CD4-positive, alpha-beta T cell treated with Interleukin-15 for 4 hours (primary cell): ENCODE measurements at regions not wholly inside any gene's neighbourhood (a gene's known extent, or its start where the extent isn't known, plus 50 kb on each side); places are given as distances from the start of the nearest gene placed in this dataset.
A peak's percentile ranks its signal among the peaks of the same experiment; 100 is the strongest.
"Not testable (repeated sequence)": the region's sequence is repeated elsewhere in the genome, so short reads cannot be mapped to it uniquely, and the experiment has no call there.

ENCODE experiments used
- DNase-seq: peaks from one replicate; pipeline ENCODE4 v3.0.0-alpha.2; 2020; ENCODE audit warnings: low spot score

DNA sequence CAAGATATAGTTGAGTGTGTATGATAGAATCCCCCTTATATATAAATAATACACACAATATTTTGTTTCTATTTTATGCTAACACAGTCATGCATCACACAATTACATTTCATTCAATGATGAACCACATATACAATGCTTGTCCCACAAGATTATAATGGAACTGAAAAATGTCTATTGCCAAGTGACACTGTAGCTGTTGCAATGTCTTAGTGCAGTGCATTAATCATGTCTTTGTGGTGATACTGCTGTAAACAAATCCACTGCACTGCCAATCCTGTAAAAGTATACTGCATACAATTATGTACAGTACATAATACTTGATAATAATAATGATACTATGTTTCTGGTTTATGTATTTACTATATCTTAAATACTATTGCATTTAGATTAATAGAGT is 512.1 kb upstream of the CNTN3 start:
- no peak for DNase-seq

- no peak for DNase-seq
Measured at GRCh38 chr3:75129101-75129500, 514.6 kb upstream of the CNTN3 start.

- no peak for DNase-seq
Measured at GRCh38 chr3:75136100-75136897, 521.8 kb upstream of the CNTN3 start.

GRCh38 chr3:75138345-75138744 is 523.9 kb upstream of the CNTN3 start:
- no peak for DNase-seq

GRCh38 chr3:75140904-75141615 is 523.1 kb upstream of the FRG2C start:
- no peak for DNase-seq

DNA sequence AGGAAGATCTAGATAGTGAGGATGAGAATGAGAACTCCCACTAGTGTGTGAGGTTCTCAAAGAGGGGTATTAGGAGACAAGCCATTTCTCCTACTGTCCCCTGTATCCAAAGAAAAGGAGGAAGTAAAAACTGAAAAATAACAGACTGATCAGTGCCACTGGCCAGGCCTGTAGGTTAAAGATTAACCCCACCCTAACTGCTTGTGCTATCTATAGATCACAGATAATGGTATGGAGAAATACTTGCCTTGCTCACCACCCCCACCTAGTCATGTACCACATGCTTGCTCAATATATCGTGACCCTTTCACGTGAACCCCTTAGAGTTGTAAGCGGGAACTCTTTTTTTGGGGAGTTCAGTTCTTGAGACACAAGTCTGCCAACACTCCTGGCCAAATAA is 519.7 kb upstream of the FRG2C start:
- DNase-seq = no peak

GRCh38 chr3:75171630-75172230 is 492.4 kb upstream of the FRG2C start:
- DNase-seq = no peak

DNA sequence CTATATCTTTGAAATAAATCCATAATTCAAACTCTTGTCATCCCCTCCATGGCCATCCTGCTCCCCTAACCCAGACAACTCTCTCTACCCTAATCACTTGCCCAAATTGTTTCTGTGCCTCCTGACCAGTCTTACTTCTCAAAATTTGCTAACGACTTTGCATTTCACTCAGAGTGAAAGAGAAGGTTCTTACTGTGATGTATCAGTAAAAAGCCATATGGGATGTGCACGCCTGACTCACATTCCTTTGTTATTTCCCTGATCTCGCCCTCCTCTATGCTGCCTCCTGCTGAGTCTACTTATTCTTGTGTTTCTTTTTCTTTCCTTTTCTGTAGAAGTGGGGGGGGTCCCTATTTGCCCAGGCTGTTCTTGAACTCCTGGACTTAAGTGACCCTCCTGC is 487.2 kb upstream of the FRG2C start:
- no peak for DNase-seq

- DNase-seq = no peak
Measured at GRCh38 chr3:75180235-75180944, 483.7 kb upstream of the FRG2C start.

DNA sequence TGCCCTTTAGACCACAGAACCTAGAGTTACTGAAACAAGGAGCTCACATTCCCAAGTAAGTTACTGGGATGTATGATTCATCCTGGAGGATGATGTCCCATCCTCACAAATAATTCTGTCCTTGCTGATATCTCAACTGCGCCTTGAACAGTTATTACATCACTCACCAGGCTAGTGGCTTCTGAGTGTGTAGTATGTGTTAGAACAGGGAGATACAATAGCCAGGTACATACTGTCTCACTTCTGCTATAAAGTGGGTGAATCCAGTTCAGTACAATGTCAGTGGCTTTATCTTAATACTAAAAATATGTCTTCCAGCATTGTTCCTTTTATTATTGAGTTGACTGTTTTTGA is 483.2 kb upstream of the FRG2C start:
- no peak for DNase-seq

GRCh38 chr3:75188962-75189361 is 475.2 kb upstream of the FRG2C start:
- DNase-seq = no peak

DNA sequence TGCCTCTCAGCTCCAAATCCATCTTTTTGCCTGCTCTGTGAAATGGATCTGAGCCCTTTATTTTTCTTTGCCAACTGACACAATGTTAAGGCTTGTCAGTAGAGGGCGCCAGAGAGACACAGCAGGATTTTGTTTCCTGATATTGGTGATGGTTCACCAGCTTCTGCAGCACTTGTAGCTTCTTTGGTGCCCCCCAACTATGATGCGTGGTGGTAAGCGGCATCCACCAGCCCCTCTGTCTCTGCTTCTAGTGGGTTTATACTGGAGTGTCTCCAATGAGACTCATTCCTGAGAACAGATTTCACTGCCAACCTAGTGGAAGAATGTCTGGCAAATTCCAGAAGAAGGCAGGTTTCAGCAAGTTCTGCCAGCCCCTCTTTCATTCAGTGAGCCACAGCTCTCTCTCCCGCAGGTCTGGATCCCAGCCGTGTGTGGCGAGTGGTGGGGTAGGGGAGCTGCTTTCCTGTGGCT is 471.9 kb upstream of the FRG2C start:
- DNase-seq = peak; percentile 51

- no peak for DNase-seq
Measured at GRCh38 chr3:75193797-75194196, 470.3 kb upstream of the FRG2C start.

DNA sequence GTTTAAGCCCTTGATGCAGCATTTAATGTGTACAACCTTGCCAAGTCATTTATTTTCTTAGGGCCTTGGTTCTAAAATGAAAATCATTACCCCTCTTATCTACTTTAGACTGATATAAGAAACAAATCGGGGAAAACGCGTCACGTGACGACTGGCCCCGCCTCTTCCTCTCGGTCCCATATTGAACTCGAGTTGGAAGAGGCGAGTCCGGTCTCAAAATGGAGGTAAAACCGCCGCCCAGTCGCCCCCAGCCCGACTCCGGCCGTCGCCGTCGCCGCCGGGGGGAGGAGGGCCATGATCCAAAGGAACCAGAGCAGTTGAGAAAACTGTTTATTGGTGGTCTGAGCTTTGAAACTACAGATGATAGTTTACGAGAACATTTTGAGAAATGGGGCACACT is 449.8 kb upstream of the FRG2C start:
- not testable (repeated sequence) for DNase-seq

DNA sequence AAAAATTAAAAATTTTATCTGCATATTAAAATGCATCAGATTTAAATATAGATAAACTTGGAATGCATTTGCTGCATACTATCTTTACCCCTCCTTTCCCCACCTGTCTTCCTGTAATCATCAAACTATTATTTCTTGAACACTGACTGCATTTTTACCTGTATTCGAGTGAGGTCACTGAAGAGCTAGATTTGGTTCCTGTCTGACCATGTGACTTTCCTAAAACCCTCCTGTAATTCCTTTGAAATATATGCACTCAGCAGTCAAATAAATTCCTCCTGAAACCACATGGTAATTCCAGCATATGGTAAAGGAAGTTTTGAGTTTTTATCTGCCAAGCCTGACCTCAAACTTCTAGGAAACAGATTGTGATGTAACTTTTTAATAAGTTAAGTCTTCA is 445.6 kb upstream of the FRG2C start:
- DNase-seq = no peak

DNA sequence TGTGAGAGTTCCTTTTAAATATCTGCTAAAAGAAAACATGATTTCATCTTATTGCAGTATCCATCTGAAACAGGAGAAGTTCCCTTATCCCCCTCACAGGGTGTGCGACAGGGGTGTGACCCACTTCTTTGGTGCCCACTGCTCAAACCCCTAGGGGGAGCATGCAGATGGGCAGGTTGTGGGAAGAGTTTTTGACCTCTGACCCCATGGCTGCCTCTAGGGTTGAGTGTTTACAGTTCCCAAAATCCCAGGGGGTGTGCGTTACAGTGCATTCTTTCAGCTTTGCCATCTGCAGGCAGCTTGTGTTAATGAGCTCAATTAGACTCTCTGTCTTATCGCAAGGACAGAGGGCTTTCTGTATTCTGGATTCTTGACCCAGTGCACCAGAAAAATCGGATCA is 443.2 kb upstream of the FRG2C start:
- no peak for DNase-seq

- no peak for DNase-seq
Measured at GRCh38 chr3:75224412-75224811, 439.7 kb upstream of the FRG2C start.

DNA sequence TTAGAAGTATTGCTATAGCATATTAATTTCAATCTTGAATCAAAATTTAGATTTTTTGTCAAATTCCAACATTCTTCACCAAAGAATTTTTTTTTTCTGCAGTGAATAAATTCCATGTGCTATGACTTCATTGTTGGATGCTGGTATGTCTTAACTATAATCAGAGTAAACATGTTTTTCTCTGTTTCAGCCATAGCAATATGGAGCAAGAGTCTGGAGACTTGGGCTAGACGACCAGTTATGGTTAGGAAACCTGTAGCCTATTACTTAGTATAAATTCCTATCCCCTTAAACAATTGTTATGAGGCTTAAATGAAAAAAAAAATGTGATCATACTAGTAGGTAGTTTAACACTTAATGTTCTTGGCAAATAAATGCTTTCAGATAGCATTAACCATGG is 431.9 kb upstream of the FRG2C start:
- no peak for DNase-seq

DNA sequence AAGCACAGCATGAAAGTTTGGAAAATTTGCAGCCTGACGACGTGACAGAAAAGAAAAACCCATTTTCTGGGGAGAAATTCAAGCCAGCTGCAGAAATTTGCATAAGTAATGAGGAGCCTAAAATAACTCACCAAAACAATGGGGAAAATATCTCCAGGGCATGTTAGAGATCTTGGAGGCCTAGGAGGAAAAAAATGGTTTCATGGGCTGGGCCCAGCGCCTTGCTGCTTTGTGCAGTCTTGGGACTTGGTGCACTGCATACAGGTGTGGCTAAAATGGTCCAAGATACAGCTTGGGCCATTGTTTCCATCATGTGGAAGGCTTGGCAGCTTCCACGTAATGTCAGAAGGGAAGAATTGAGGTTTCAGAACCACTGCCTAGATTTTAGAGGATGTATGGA is 428.5 kb upstream of the FRG2C start:
- no peak for DNase-seq

- no peak for DNase-seq
Measured at GRCh38 chr3:75237053-75237452, 427.1 kb upstream of the FRG2C start.

GRCh38 chr3:75237477-75237876 is 426.7 kb upstream of the FRG2C start:
- DNase-seq = no peak

DNA sequence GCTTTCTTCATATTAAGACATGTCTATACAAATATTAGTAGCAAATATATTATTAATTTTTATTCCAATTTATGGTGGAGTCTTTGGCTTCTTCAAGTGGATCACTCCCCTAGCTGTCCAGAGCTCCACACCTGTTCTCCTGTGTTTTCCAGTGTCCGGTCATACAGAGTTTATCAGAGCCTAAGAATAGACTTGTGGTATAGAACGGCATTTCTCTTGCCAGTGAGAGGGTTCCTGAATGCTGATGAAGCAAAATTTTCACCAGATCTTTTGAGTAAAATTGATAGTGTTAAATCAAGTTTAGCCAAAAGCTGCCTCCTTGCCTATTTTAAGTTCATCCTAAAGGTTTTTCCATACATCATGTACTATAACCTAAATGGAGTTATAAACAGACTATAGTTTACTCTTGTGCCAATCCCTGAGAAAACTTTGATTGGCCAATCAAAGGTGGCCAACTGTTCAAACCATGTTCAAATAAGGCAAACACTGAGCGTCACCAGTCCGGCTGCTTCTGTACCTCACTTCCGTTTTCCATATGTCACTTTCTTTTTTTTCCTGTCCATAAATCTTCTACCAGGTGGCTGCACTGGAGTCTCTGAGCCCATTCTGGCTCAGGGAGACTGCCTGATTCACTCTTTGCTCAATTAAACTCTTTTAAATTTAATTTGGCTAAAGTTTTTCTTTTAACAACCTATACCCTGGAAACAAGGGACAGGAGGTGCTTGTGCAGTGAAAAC is 422.7 kb upstream of the FRG2C start:
- not testable (repeated sequence) for DNase-seq
